ENCODE measurements at regions not wholly inside any gene's neighbourhood (a gene's known extent, or its start where the extent isn't known, plus 50 kb on each side); places are given as distances from the start of the nearest gene placed in this dataset.

DNA sequence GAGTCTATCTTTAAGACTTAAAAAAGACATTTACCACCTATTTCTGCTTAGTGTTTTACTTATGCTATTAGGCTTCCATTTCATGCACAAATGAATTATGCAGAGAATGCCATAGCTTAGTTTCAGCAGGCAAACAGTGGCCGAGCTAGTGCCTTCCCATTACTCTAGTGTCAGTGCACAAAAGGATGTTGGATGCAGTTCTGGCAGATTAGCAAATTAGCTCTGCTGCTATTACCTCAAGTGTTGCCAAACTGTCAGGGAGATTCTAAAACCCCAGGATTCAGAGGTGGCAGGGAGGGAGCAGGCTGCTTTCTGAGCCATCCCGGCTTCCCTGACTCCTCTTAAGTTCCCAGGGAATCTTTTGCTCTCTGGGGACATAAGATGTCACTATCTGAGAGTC lies 209.4 kb upstream of the NCAM1 start:
- no peak overlapping the region for H3K4me3 ChIP-seq (ENCODE audit: low read length)
- H3K36me3 ChIP-seq (ENCODE audit: insufficient read depth, low read depth, low read length) = no peaks in the 10 kb centered on the region
- no peak overlapping the region for H3K9ac ChIP-seq (ENCODE audit: low read depth, low read length)
- no peaks in the 10 kb centered on the region for H3K27me3 ChIP-seq (ENCODE audit: insufficient read depth, low read length)
- H3K27ac ChIP-seq (ENCODE audit: low read length) = no peak overlapping the region
- H3K9me3 ChIP-seq (ENCODE audit: insufficient read depth, low read depth, low read length) = no peaks in the 10 kb centered on the region
- no peaks in the 10 kb centered on the region for H3K4me1 ChIP-seq (ENCODE audit: insufficient read depth, low read length)

DNA sequence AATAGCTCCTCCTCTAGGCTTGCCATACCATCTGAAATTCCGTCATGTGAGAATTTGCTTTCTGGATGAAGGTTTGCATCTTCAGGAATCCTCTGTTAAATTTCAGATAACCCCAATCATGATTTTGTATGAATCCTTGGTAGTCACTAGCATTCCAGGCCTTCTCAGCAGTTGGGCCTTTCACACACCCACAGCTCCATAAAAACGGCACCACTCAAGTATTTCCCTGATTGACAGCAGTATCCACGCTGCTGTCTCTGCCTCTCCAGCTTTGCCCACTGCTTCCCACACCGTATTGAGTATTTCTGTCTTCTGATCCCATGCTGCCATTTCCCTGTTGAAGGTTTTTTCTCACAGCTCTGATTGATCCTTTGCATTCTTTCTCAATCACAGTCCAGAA lies 208.7 kb upstream of the NCAM1 start:
- no peak overlapping the region for H3K4me3 ChIP-seq (ENCODE audit: low read length)
- no peaks in the 10 kb centered on the region for H3K9me3 ChIP-seq (ENCODE audit: insufficient read depth, low read depth, low read length)
- H3K27ac ChIP-seq (ENCODE audit: low read length) = no peak overlapping the region
- no peak overlapping the region for H3K9ac ChIP-seq (ENCODE audit: low read depth, low read length)
- no peaks in the 10 kb centered on the region for H3K27me3 ChIP-seq (ENCODE audit: insufficient read depth, low read length)
- no peaks in the 10 kb centered on the region for H3K36me3 ChIP-seq (ENCODE audit: insufficient read depth, low read depth, low read length)
- no peaks in the 10 kb centered on the region for H3K4me1 ChIP-seq (ENCODE audit: insufficient read depth, low read length)

DNA sequence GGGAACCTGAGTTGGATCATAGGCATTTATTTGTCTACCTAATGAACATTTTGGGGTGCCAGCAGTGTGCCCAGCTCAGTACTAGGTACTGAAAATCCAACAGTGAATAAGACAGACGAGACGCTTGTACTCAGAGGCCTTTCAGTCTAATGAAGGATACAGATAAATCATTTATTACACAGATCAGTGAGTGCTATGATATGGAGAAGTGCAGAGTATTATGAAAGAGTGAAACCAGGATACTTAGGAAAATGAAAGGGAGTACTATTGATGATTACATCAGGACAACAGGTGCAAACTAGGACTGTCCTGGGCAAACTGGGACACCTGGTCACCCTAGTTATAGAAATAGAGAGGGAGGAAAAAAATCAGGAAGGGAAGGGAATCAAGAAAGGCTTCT lies 207.5 kb upstream of the NCAM1 start:
- H3K4me1 ChIP-seq (ENCODE audit: insufficient read depth, low read length) = no peaks in the 10 kb centered on the region
- H3K27ac ChIP-seq (ENCODE audit: low read length) = no peak overlapping the region
- H3K9ac ChIP-seq (ENCODE audit: low read depth, low read length) = no peak overlapping the region
- no peaks in the 10 kb centered on the region for H3K9me3 ChIP-seq (ENCODE audit: insufficient read depth, low read depth, low read length)
- H3K27me3 ChIP-seq (ENCODE audit: insufficient read depth, low read length) = no peaks in the 10 kb centered on the region
- H3K4me3 ChIP-seq (ENCODE audit: low read length) = no peak overlapping the region
- no peaks in the 10 kb centered on the region for H3K36me3 ChIP-seq (ENCODE audit: insufficient read depth, low read depth, low read length)

DNA sequence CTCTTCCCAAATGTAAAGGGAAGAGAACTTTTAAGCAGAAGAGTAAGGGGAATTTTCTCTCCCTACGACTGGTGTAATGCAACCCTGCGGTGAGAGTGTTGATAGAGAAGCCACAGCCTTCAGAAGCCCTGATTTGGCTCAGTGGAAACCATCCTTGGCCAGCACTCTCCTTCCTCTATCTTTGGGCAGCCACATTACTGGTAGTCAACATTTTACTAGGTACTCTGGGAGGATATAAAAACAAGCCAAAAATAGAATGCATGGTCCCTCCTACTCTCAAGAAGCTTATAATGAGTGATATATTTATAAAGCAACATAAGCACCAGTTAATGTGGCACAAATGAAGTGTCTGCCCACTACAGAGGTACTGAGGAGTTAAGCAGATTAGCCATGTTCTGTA lies 201.8 kb upstream of the NCAM1 start:
- H3K9me3 ChIP-seq (ENCODE audit: insufficient read depth, low read depth, low read length) = no peaks in the 10 kb centered on the region
- no peak overlapping the region for H3K4me3 ChIP-seq (ENCODE audit: low read length)
- H3K36me3 ChIP-seq (ENCODE audit: insufficient read depth, low read depth, low read length) = no peaks in the 10 kb centered on the region

DNA sequence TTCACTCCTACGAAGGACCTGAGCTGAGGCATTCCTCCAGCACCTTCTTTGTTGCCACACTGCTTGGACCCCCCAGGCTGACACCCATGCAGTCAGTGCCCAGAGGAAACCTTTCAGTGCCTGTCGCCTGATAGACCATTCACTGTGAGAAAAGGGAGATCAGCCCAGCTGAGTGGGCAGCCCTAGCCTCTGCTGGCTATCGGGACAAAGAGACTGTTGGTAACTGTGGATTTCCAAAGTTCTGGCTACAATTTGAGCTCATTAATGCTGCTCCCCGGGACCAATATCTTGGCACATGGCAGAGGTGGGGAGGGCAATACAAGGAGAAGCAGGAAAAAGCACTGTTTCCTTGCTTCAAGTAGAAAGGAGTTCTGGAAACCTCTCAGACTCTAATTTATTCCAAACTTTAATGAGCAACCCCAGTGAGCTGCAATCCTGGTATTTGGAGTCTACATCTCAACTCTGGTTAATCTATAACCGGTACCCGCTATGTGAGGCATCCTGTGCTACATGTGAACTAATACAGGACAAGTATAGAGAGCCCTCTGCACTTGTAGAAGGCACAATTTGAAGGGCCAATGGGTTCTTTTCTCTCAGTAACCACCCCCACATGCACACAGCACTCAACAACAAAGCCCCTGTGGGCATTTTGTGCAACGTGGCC lies 200.7 kb upstream of the NCAM1 start:
- Histone ChIP-seq H3K9ac (ENCODE audit: low read depth, low read length) (no peak overlapping the region), H3K27ac (ENCODE audit: low read length) (no peak overlapping the region), H3K27me3 (ENCODE audit: insufficient read depth, low read length) (no peaks in the 10 kb centered on the region), H3K4me1 (ENCODE audit: insufficient read depth, low read length) (no peaks in the 10 kb centered on the region), H3K9me3 (ENCODE audit: insufficient read depth, low read depth, low read length) (no peaks in the 10 kb centered on the region), H3K36me3 (ENCODE audit: insufficient read depth, low read depth, low read length) (no peaks in the 10 kb centered on the region), H3K4me3 (ENCODE audit: low read length) (no peak overlapping the region)

More for the DNA sequence above, 201.8 kb upstream of the NCAM1 start:
- H3K4me1 ChIP-seq (ENCODE audit: insufficient read depth, low read length) = no peaks in the 10 kb centered on the region
- H3K27me3 ChIP-seq (ENCODE audit: insufficient read depth, low read length) = no peaks in the 10 kb centered on the region
- H3K27ac ChIP-seq (ENCODE audit: low read length) = no peak overlapping the region
- H3K9ac ChIP-seq (ENCODE audit: low read depth, low read length) = no peak overlapping the region

DNA sequence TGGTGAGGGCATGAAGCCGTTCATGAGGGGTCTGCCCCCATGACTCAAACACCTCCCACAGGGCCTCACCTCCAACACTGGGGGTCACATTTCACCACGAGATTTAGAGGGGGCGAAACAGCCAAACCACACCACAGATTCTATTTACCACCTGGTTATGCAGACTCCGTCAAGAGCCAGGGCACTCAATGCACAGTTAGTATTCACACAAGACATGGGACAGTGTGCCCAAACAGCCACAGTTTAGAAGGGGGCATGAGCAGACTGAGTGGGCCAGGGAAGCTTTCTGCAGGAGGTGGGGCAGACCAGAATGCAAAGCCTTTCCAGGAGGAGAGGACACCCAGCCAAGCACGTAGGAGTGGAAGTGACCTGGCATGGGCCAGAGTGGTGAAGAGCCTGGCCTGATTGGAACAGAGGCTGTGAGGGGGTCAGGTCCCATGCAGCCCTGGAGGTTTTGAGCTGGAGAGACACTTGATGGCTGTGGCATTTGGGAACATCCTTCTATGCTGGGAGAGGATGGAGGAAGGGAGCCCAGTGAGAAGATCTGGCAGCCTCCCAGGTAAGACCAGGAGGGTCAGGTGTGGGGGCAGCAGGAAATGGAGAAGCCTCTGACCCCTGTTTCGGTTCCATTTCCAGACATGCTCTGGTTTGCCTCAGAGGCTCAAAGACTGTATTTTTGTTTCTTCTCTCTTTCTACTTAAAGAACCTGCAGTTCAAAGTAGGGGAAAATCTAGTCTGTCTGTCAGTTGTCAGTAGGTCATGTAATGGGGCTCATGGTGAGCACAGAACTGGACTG lies 199.1 kb upstream of the NCAM1 start:
- H3K9me3 ChIP-seq (ENCODE audit: insufficient read depth, low read depth, low read length) = no peaks in the 10 kb centered on the region
- no peak overlapping the region for H3K27ac ChIP-seq (ENCODE audit: low read length)
- no peaks in the 10 kb centered on the region for H3K4me1 ChIP-seq (ENCODE audit: insufficient read depth, low read length)
- H3K9ac ChIP-seq (ENCODE audit: low read depth, low read length) = no peak overlapping the region
- no peaks in the 10 kb centered on the region for H3K27me3 ChIP-seq (ENCODE audit: insufficient read depth, low read length)
- H3K4me3 ChIP-seq (ENCODE audit: low read length) = no peak overlapping the region
- no peaks in the 10 kb centered on the region for H3K36me3 ChIP-seq (ENCODE audit: insufficient read depth, low read depth, low read length)

DNA sequence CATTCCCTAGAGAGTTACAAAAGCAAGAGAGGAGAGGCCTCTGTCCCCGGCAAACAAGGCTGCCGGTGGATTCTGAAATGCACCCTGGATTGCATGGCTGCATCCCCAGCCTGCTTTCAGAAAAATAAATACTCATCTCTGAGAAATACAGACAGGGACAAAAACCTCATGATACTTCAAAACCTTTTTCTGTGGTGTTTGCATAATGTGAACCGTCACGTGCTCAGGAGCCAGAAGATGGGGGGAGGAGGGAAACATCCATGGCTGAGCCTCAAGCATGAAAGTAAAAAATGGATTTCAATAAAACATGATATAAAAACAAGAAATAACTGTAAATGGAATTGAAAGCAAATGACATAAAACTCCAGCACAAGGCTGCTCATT lies 198.5 kb upstream of the NCAM1 start:
- Histone ChIP-seq H3K9ac (ENCODE audit: low read depth, low read length) (no peak overlapping the region), H3K4me3 (ENCODE audit: low read length) (no peak overlapping the region), H3K4me1 (ENCODE audit: insufficient read depth, low read length) (no peaks in the 10 kb centered on the region), H3K36me3 (ENCODE audit: insufficient read depth, low read depth, low read length) (no peaks in the 10 kb centered on the region), H3K27me3 (ENCODE audit: insufficient read depth, low read length) (no peaks in the 10 kb centered on the region), H3K27ac (ENCODE audit: low read length) (no peak overlapping the region), H3K9me3 (ENCODE audit: insufficient read depth, low read depth, low read length) (no peaks in the 10 kb centered on the region)

DNA sequence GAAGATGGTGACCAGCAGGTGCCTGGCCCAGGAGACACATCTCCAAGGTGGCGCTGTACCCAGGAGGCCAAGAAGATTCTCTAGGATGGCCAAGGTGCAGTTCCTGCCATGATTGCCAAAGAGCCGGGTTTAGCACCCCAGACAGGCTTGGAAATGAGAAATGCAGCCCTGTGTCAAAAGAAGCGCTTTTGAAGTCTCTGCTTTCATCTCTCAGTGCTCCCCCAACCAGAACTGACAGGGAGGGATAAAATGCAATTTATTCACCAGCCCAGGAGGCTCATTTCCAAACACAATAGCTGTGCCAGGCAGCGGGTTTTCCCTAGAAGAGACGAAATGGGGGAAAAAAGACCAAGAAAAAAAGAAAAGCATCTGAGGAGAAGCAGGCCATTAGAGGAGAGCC lies 195.9 kb upstream of the NCAM1 start:
- no peak overlapping the region for H3K9ac ChIP-seq (ENCODE audit: low read depth, low read length)
- H3K27ac ChIP-seq (ENCODE audit: low read length) = no peak overlapping the region

DNA sequence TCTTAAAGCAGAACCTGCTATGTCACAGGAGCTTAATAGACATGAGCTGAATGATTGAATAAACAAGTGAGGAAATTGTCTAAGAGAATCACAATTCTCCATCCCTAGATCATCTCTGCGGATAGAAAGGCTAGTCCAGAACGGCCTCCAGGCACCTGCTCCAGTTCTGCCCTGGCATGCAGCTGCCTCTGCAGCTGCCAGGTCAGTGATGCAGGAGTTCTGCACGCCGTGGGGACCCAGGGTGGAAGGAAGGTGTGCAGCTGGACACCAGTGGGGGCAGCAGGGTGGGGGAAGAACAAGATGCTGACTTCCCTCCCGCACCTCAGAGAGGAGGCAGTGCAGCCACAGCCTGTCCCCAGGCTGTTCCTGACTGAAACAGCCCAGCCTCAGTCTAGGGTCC lies 192.1 kb upstream of the NCAM1 start:
- Histone ChIP-seq H3K4me3 (ENCODE audit: low read length) (no peak overlapping the region), H3K27me3 (ENCODE audit: insufficient read depth, low read length) (no peaks in the 10 kb centered on the region), H3K36me3 (ENCODE audit: insufficient read depth, low read depth, low read length) (no peaks in the 10 kb centered on the region), H3K27ac (ENCODE audit: low read length) (no peak overlapping the region), H3K4me1 (ENCODE audit: insufficient read depth, low read length) (no peaks in the 10 kb centered on the region), H3K9ac (ENCODE audit: low read depth, low read length) (no peak overlapping the region), H3K9me3 (ENCODE audit: insufficient read depth, low read depth, low read length) (no peaks in the 10 kb centered on the region)

More for the DNA sequence above, 195.9 kb upstream of the NCAM1 start:
- H3K9me3 ChIP-seq (ENCODE audit: insufficient read depth, low read depth, low read length) = no peaks in the 10 kb centered on the region
- no peaks in the 10 kb centered on the region for H3K27me3 ChIP-seq (ENCODE audit: insufficient read depth, low read length)
- no peak overlapping the region for H3K4me3 ChIP-seq (ENCODE audit: low read length)
- no peaks in the 10 kb centered on the region for H3K4me1 ChIP-seq (ENCODE audit: insufficient read depth, low read length)
- H3K36me3 ChIP-seq (ENCODE audit: insufficient read depth, low read depth, low read length) = no peaks in the 10 kb centered on the region

DNA sequence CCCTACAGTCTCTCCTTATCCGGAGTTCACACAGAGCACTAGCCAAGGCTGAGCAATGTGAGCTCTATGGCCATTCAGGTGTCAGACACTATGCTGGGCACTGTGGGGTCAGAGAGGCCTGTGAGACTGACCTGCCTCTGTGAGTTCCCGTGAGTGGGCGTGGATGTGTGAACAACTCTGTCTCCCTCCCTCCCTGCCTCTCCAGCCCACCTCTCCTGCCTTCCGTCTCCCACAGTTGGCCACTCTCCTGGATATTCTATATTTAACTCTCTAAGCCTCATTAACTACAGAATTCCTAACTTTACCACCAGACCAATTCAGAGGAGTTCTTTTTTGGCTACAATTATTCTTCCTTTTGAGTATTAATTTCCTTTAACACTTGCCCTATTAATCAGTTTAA lies 191.6 kb upstream of the NCAM1 start:
- Histone ChIP-seq H3K4me1 (ENCODE audit: insufficient read depth, low read length) (no peaks in the 10 kb centered on the region), H3K27me3 (ENCODE audit: insufficient read depth, low read length) (no peaks in the 10 kb centered on the region), H3K36me3 (ENCODE audit: insufficient read depth, low read depth, low read length) (no peaks in the 10 kb centered on the region), H3K9ac (ENCODE audit: low read depth, low read length) (no peak overlapping the region), H3K4me3 (ENCODE audit: low read length) (no peak overlapping the region), H3K9me3 (ENCODE audit: insufficient read depth, low read depth, low read length) (no peaks in the 10 kb centered on the region), H3K27ac (ENCODE audit: low read length) (no peak overlapping the region)

DNA sequence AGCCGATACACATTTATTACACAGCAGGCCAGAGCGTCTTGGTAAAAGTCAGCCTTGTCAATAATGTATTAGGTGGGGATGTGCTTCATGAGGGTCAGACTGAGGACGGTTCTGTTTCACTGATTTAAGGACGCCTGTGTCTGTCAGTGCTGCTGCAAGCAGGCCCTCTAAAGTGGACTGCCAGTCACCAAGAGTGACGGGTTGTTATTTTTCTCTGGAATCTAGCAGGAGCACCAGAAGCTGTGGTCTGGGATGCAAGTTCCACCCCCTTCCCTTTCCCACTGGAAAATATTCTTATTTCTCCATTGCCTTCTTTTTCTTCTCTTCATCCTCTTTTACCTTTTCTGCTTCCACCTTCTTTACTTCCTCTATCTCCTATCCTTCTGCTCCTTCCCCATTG lies 191.2 kb upstream of the NCAM1 start:
- Histone ChIP-seq H3K4me1 (ENCODE audit: insufficient read depth, low read length) (no peaks in the 10 kb centered on the region), H3K36me3 (ENCODE audit: insufficient read depth, low read depth, low read length) (no peaks in the 10 kb centered on the region), H3K9ac (ENCODE audit: low read depth, low read length) (no peak overlapping the region), H3K4me3 (ENCODE audit: low read length) (no peak overlapping the region), H3K27me3 (ENCODE audit: insufficient read depth, low read length) (no peaks in the 10 kb centered on the region), H3K9me3 (ENCODE audit: insufficient read depth, low read depth, low read length) (no peaks in the 10 kb centered on the region), H3K27ac (ENCODE audit: low read length) (no peak overlapping the region)

DNA sequence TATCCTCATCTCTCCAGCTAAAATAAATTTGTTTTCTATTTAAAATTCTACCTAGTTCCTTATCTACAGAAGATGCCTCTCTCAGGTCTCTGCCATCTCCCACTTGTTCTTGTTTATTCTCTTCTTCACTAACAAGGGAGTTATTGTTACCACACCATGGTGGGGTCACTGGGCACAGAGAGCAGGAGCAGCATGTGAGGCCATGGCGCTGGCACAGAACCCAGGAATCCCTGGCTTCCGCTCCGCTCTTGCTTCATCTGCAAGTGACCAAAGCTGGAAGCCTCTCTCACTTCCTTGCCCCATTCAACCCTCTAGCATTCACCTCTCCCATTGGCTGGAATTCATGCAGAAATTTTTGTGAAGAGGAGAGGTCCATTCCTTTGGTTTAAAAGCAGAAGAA lies 190.7 kb upstream of the NCAM1 start:
- H3K4me1 ChIP-seq (ENCODE audit: insufficient read depth, low read length) = no peaks in the 10 kb centered on the region
- no peak overlapping the region for H3K27ac ChIP-seq (ENCODE audit: low read length)
- no peaks in the 10 kb centered on the region for H3K27me3 ChIP-seq (ENCODE audit: insufficient read depth, low read length)
- no peaks in the 10 kb centered on the region for H3K9me3 ChIP-seq (ENCODE audit: insufficient read depth, low read depth, low read length)
- no peak overlapping the region for H3K9ac ChIP-seq (ENCODE audit: low read depth, low read length)
- H3K36me3 ChIP-seq (ENCODE audit: insufficient read depth, low read depth, low read length) = no peaks in the 10 kb centered on the region
- no peak overlapping the region for H3K4me3 ChIP-seq (ENCODE audit: low read length)

All from iPS-20b (cell line).